DOHH2 (cell line): ENCODE measurements at regions not wholly inside any gene's neighbourhood (a gene's known extent, or its start where the extent isn't known, plus 50 kb on each side); places are given as distances from the start of the nearest gene placed in this dataset.

Experiments used
- CTCF ChIP-seq: fragments of 200-600 bp; sonication (generic); IDR thresholded peaks from one replicate; pipeline ENCODE4 v1.5.1; 2014; ENCODE audit warnings: antibody characterized with exemption, mild to moderate bottlenecking, low read depth, low read length; ENCODE audit not compliant: poor library complexity, severe bottlenecking
- EZH2phosphoT487 ChIP-seq: fragments of 200-600 bp; sonication (generic); IDR thresholded peaks from 2 replicates; pipeline ENCODE4 v1.6.1; 2017; ENCODE audit warnings: borderline replicate concordance, mild to moderate bottlenecking, antibody characterized with exemption, low read length, moderate library complexity, mixed read lengths

DNA sequence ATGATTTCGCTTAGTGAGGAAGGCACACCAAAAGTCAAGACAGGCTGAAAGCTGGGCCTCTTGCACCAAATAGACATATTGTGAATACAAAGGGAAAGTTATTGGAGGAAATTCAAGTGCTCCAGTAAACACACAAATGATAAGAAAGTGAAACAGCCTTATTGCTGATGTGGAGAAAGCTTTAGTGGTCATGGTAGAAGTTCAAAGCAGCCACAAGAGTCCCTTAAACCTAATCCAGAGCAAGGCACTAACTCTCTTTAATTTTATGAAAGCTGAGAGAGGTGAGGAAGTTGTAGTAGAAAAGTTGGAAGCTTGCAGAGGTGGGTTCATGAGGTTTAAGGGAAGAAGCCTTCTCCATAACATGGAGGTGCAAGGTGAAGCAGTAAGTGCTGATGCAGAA, 988.3 kb downstream of the VRK1 start:
- TF ChIP-seq CTCF (no peak), EZH2phosphoT487 (no peak)
